ENCODE measurements at regions not wholly inside any gene's neighbourhood (a gene's known extent, or its start where the extent isn't known, plus 50 kb on each side); places are given as distances from the start of the nearest gene placed in this dataset.

GRCh38 chr10:21084700-21085099 is 187.6 kb upstream of the NEBL start:
- no peak for TF ChIP-seq CTCF (IDR thresholded peaks at IDR 0.05)
- TF ChIP-seq ZFX (IDR thresholded peaks at IDR 0.05; ENCODE audit: borderline replicate concordance), result no peak
